Natural killer cell (primary cell): ENCODE measurements at regions not wholly inside any gene's neighbourhood (a gene's known extent, or its start where the extent isn't known, plus 50 kb on each side); places are given as distances from the start of the nearest gene placed in this dataset.
"Not testable (repeated sequence)": the region's sequence is repeated elsewhere in the genome, so short reads cannot be mapped to it uniquely, and the experiment has no call there.

Experiments used
- ATAC-seq, 3 donors: fragments of 150-1000 bp in 2 of 3; fragments of 200-7000 bp in 1 of 3; cut with Tn5 transposase; 1 replicate in 1 of 3; 2 replicates in 2 of 3; pipeline ENCODE4 v1.10.0; 2021; ENCODE audit warnings: mild to moderate bottlenecking in 2 of 3, moderate library complexity in 2 of 3
- DNase-seq, 2 donors: peaks; one replicate each; pipeline versions ENCODE4 v3.0.0 to v3.0.0-alpha.2; 2013 to 2021; ENCODE audit warnings: mixed read lengths in 1 of 2
- H3K27ac ChIP-seq: one replicate; pipeline ENCODE4 v1.5.1; 2013; ENCODE audit warnings: mild to moderate bottlenecking, low read length
- H3K27me3 ChIP-seq: one replicate; pipeline ENCODE4 v1.6.1; 2013; ENCODE audit warnings: low read length; ENCODE audit not compliant: control insufficient read depth, insufficient read depth
- H3K36me3 ChIP-seq: one replicate; pipeline ENCODE4 v1.6.1; 2013; ENCODE audit warnings: low read length; ENCODE audit not compliant: control insufficient read depth, insufficient read depth
- H3K4me1 ChIP-seq: one replicate; pipeline ENCODE4 v1.6.1; 2013; ENCODE audit warnings: low read length; ENCODE audit not compliant: control insufficient read depth, insufficient read depth
- H3K4me3 ChIP-seq: one replicate; pipeline ENCODE4 v1.5.1; 2013; ENCODE audit warnings: low read length
- H3K9me3 ChIP-seq: one replicate; pipeline ENCODE4 v1.6.1; 2013; ENCODE audit warnings: low read length; ENCODE audit not compliant: control insufficient read depth, insufficient read depth
- H3K27ac Mint-ChIP-seq, 2 donors: one replicate each; pipeline ENCODE4 v1.8.0; 2022; ENCODE audit warnings: mild to moderate bottlenecking in 2 of 2, mixed read lengths in 2 of 2, moderate library complexity in 1 of 2
- H3K27me3 Mint-ChIP-seq, 2 donors: one replicate each; pipeline ENCODE4 v1.8.0; 2022; ENCODE audit warnings: low read depth in 2 of 2, mixed read lengths in 2 of 2
- H3K36me3 Mint-ChIP-seq: one replicate; pipeline ENCODE4 v1.8.0; 2022; ENCODE audit warnings: mixed read lengths
- H3K4me1 Mint-ChIP-seq, 2 donors: one replicate each; pipeline ENCODE4 v1.8.0; 2022; ENCODE audit warnings: mixed read lengths in 2 of 2
- H3K4me3 Mint-ChIP-seq: one replicate; pipeline ENCODE4 v1.8.0; 2022; ENCODE audit warnings: mild to moderate bottlenecking, moderate library complexity, mixed read lengths
- H3K9me3 Mint-ChIP-seq, 2 donors: one replicate each; pipeline ENCODE4 v1.8.0; 2022; ENCODE audit warnings: mixed read lengths in 2 of 2
- WGBS: methylation state at CpG from one replicate; pipeline ENCODE4 v1.1.7; 2013; ENCODE audit warnings: missing lambda C conversion rate; ENCODE audit not compliant: insufficient coverage; 5-methylcytosine and 5-hydroxymethylcytosine counted together
- intact Hi-C: fragments of 100-400 bp; cut with micrococcal nuclease; formaldehyde crosslinking; loops from one replicate; pipeline ENCODE4 v1.14.2; 2022
- TF ChIP-seq, protein P1 (sequence below): fragments of 200-600 bp; IDR thresholded peaks from one replicate; pipeline ENCODE4 v1.8.0; 2022; ENCODE audit warnings: antibody characterized with exemption

GRCh38 chr20:47887477-47888080, 102.3 kb upstream of the SULF2 start:
- ATAC-seq (no peak), DNase-seq (no peak)
- Histone ChIP-seq H3K36me3 (no peaks in the 10 kb centered on the region), H3K4me3 (no peak overlapping the region), H3K27ac (no peak overlapping the region), H3K4me1 (no peaks in the 10 kb centered on the region), H3K27me3 (no peaks in the 10 kb centered on the region), H3K9me3 (no peaks in the 10 kb centered on the region)
- Mint-ChIP-seq H3K36me3 (no peaks in the 10 kb centered on the region), H3K4me3 (no peak overlapping the region), H3K27ac (no peak overlapping the region), H3K4me1 (no peaks in the 10 kb centered on the region), H3K9me3 (no peaks in the 10 kb centered on the region), H3K27me3 (no peaks in the 10 kb centered on the region)
- TF ChIP-seq, protein P1, sequence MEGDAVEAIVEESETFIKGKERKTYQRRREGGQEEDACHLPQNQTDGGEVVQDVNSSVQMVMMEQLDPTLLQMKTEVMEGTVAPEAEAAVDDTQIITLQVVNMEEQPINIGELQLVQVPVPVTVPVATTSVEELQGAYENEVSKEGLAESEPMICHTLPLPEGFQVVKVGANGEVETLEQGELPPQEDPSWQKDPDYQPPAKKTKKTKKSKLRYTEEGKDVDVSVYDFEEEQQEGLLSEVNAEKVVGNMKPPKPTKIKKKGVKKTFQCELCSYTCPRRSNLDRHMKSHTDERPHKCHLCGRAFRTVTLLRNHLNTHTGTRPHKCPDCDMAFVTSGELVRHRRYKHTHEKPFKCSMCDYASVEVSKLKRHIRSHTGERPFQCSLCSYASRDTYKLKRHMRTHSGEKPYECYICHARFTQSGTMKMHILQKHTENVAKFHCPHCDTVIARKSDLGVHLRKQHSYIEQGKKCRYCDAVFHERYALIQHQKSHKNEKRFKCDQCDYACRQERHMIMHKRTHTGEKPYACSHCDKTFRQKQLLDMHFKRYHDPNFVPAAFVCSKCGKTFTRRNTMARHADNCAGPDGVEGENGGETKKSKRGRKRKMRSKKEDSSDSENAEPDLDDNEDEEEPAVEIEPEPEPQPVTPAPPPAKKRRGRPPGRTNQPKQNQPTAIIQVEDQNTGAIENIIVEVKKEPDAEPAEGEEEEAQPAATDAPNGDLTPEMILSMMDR, result no peak
- WGBS, result 79% methylated on average over 10 of the region's 10 CpGs
- intact Hi-C loops, result no loop called here

- no peak for ATAC-seq
- no peaks in the 10 kb centered on the region for H3K4me1 Mint-ChIP-seq
- intact Hi-C loops, result no loop called here
- DNase-seq, result no peak
- 87% methylated on average over 8 of the region's 8 CpGs for WGBS
- Histone ChIP-seq H3K36me3 (no peaks in the 10 kb centered on the region), H3K27ac (no peak overlapping the region), H3K9me3 (no peaks in the 10 kb centered on the region), H3K4me3 (no peak overlapping the region), H3K4me1 (no peaks in the 10 kb centered on the region), H3K27me3 (no peaks in the 10 kb centered on the region)
- TF ChIP-seq, protein P1, result no peak
- H3K27ac Mint-ChIP-seq, result no peak overlapping the region
- no peaks in the 10 kb centered on the region for H3K36me3 Mint-ChIP-seq
- H3K27me3 Mint-ChIP-seq, result no peaks in the 10 kb centered on the region
- H3K4me3 Mint-ChIP-seq, result no peak overlapping the region
- H3K9me3 Mint-ChIP-seq, result no peaks in the 10 kb centered on the region
Observed at GRCh38 chr20:47887064-47887463, 101.8 kb upstream of the SULF2 start.

DNA sequence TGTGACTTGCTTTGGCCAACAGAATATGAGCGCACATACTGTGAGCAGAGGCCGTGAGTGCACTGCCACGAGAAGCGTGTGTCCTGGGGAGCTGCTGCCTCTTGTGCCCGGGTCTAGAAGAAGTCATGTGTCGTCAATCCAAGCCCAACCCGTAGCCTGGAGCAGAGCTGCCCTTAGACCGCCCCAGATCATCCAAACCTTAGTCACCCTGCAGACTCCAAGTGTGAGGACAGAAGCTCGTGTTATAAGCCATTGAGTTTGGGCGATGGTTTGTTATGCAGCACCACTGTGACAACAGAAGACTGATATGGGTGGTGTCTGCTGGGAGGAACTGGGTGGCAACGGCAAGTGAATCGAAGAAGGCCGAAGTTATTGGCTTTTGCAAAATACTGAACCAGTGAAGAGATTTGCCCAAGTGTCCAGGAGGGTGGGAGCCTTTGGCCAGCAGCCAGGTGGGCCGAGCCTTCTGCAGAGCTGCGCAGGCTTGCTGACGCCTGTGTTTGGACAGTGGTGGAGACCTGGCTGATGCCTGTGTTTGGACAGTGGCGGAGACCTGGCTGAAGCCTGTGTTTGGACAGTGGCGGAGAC, 101.3 kb upstream of the SULF2 start:
- Histone ChIP-seq H3K4me3 (no peak overlapping the region), H3K4me1 (no peaks in the 10 kb centered on the region), H3K27me3 (no peaks in the 10 kb centered on the region), H3K36me3 (no peaks in the 10 kb centered on the region), H3K9me3 (no peaks in the 10 kb centered on the region), H3K27ac (no peak overlapping the region)
- H3K27ac Mint-ChIP-seq, result no peak overlapping the region
- WGBS, result 92% methylated on average over 18 of the region's 18 CpGs
- H3K36me3 Mint-ChIP-seq, result no peaks in the 10 kb centered on the region
- no peak for DNase-seq
- intact Hi-C loops, result no loop called here
- ATAC-seq, result no peak
- no peaks in the 10 kb centered on the region for H3K27me3 Mint-ChIP-seq
- H3K9me3 Mint-ChIP-seq, result no peaks in the 10 kb centered on the region
- no peak overlapping the region for H3K4me3 Mint-ChIP-seq
- TF ChIP-seq, protein P1, result no peak
- H3K4me1 Mint-ChIP-seq, result no peaks in the 10 kb centered on the region

DNA sequence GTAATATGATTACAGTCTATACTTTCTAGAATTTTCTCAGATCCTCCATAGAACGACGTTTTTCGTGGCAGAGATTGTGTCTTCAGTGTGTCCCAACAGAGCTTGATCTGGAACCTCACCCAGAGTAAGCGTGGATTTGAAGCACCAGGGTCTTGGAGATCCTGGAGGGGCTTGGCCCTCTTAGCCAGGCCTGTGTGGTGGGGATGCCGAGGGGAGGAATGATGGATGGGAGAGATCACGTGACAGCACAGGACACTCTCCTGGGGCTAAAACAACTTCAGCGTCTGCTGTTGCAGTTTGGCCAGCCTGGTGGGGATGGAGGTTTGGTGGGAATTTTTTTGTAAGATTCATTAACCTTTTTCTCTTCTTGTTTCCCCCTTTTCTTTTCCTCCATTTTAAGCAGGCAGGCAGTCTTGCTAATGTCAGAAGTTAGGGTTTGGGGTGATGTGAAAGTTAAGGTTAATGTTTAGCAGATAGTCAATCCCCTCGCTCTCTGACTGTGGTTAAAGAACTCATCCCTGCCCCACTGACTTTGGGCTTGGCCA, 100.7 kb upstream of the SULF2 start:
- WGBS, result 88% methylated on average over 7 of the region's 8 CpGs
- Histone ChIP-seq H3K4me1 (no peaks in the 10 kb centered on the region), H3K4me3 (no peak overlapping the region), H3K27ac (no peak overlapping the region), H3K27me3 (no peaks in the 10 kb centered on the region), H3K9me3 (no peaks in the 10 kb centered on the region), H3K36me3 (no peaks in the 10 kb centered on the region)
- Mint-ChIP-seq H3K27ac (no peak overlapping the region), H3K27me3 (no peaks in the 10 kb centered on the region), H3K4me1 (no peaks in the 10 kb centered on the region), H3K9me3 (no peaks in the 10 kb centered on the region), H3K36me3 (no peaks in the 10 kb centered on the region), H3K4me3 (no peak overlapping the region)
- TF ChIP-seq, protein P1, result no peak
- no peak for DNase-seq
- intact Hi-C loops, result no loop called here
- ATAC-seq, result no peak

DNA sequence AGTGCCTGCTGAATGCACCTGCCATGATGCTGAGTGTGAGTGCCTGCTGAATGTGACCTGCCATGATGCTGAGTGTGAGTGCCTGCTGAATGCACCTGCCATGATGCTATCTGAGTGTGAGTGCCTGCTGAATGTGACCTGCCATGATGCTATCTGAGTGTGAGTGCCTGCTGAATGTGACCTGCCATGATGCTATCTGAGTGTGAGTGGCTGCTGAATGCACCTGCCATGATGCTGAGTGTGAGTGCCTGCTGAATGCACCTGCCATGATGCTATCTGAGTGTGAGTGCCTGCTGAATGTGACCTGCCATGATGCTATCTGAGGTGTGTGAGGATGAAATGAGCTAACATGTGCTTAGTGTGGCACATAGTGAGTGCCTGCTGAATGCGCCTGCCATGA, 98.7 kb upstream of the SULF2 start:
- H3K36me3 Mint-ChIP-seq, H3K27ac Mint-ChIP-seq, H3K9me3 Mint-ChIP-seq, H3K27me3 ChIP-seq, H3K4me3 ChIP-seq, H3K4me1 ChIP-seq, H3K36me3 ChIP-seq, H3K4me1 Mint-ChIP-seq, H3K27ac ChIP-seq, ATAC-seq, H3K4me3 Mint-ChIP-seq, intact Hi-C loops, DNase-seq, H3K9me3 ChIP-seq, H3K27me3 Mint-ChIP-seq: not testable (repeated sequence)
- 87% methylated on average over 1 of the region's 1 CpG for WGBS
